ENCODE measurements at regions not wholly inside any gene's neighbourhood (a gene's known extent, or its start where the extent isn't known, plus 50 kb on each side); places are given as distances from the start of the nearest gene placed in this dataset.
"Not testable (repeated sequence)": the region's sequence is repeated elsewhere in the genome, so short reads cannot be mapped to it uniquely, and the experiment has no call there.

GRCh38 chr12:69173368-69173767, 66.0 kb upstream of the CPSF6 start:
- no peak for ATAC-seq
- CTCF ChIA-PET: interaction anchor here (1.0 to 1.2 kb wide), 2 partner anchors 15 to 17 kb away, joined by 4 to 5 read pairs; no protein-coding TSS in a partner anchor
- intact Hi-C loops (cut with micrococcal nuclease): no loop called here
- H3K4me3 Mint-ChIP-seq: no peak overlapping the region
- no peak for TF ChIP-seq CTCF (IDR thresholded peaks at IDR 0.05)
- POLR2A ChIA-PET: no interaction called here
- no peaks in the 10 kb centered on the region for H3K4me1 Mint-ChIP-seq (ENCODE audit: low read depth)
- H3K27me3 Mint-ChIP-seq: peaks cover 2% of the 10 kb centered on the region
- H3K27ac Mint-ChIP-seq: no peak overlapping the region
- H3K36me3 Mint-ChIP-seq (ENCODE audit: low read depth): no peaks in the 10 kb centered on the region
- no peak for DNase-seq
- H3K9me3 Mint-ChIP-seq: no peaks in the 10 kb centered on the region

GRCh38 chr12:69179786-69180185, 59.6 kb upstream of the CPSF6 start:
- Mint-ChIP-seq H3K36me3 (ENCODE audit: low read depth) (no peaks in the 10 kb centered on the region), H3K4me3 (no peak overlapping the region), H3K27me3 (peaks cover 1% of the 10 kb centered on the region), H3K9me3 (no peaks in the 10 kb centered on the region), H3K4me1 (ENCODE audit: low read depth) (no peaks in the 10 kb centered on the region), H3K27ac (no peak overlapping the region)
- ATAC-seq (no peak), DNase-seq (no peak)
- ChIA-PET CTCF (interaction anchor here (1.2 kb wide), 1 partner anchor 16 kb away, joined by 3 read pairs; no protein-coding TSS in a partner anchor), POLR2A (no interaction called here)
- TF ChIP-seq CTCF (IDR thresholded peaks at IDR 0.05): no peak
- intact Hi-C loops (cut with micrococcal nuclease): no loop called here

GRCh38 chr12:69187572-69187971, 51.8 kb upstream of the CPSF6 start:
- CTCF ChIA-PET: interaction anchor here (2.0 kb wide), 1 partner anchor 14 kb away, joined by 4 read pairs; no protein-coding TSS in a partner anchor
- H3K27ac Mint-ChIP-seq; H3K27me3 Mint-ChIP-seq; DNase-seq; intact Hi-C loops (cut with micrococcal nuclease); ATAC-seq; H3K4me3 Mint-ChIP-seq; H3K4me1 Mint-ChIP-seq (ENCODE audit: low read depth); H3K36me3 Mint-ChIP-seq (ENCODE audit: low read depth); POLR2A ChIA-PET: not testable (repeated sequence)
- peaks cover 20% of the 10 kb centered on the region for H3K9me3 Mint-ChIP-seq

GRCh38 chr12:69189378-69189978, 49.9 kb upstream of the CPSF6 start:
- H3K4me1 Mint-ChIP-seq (ENCODE audit: low read depth): no peaks in the 10 kb centered on the region
- H3K27me3 Mint-ChIP-seq: no peaks in the 10 kb centered on the region
- H3K9me3 Mint-ChIP-seq: peaks cover 20% of the 10 kb centered on the region
- DNase-seq (no peak), ATAC-seq (no peak)
- no peak overlapping the region for H3K4me3 Mint-ChIP-seq
- no peak for TF ChIP-seq CTCF (IDR thresholded peaks at IDR 0.05)
- POLR2A ChIA-PET: no interaction called here
- H3K27ac Mint-ChIP-seq: no peak overlapping the region
- intact Hi-C loops (cut with micrococcal nuclease): no loop called here
- peaks cover 2% of the 10 kb centered on the region for H3K36me3 Mint-ChIP-seq (ENCODE audit: low read depth)
- CTCF ChIA-PET: interaction anchor here (2.0 kb wide), 1 partner anchor 16 kb away, joined by 4 read pairs; no protein-coding TSS in a partner anchor
